ENCODE measurements at regions not wholly inside any gene's neighbourhood (a gene's known extent, or its start where the extent isn't known, plus 50 kb on each side); places are given as distances from the start of the nearest gene placed in this dataset.
"Not testable (repeated sequence)": the region's sequence is repeated elsewhere in the genome, so short reads cannot be mapped to it uniquely, and the experiment has no call there.

DNA sequence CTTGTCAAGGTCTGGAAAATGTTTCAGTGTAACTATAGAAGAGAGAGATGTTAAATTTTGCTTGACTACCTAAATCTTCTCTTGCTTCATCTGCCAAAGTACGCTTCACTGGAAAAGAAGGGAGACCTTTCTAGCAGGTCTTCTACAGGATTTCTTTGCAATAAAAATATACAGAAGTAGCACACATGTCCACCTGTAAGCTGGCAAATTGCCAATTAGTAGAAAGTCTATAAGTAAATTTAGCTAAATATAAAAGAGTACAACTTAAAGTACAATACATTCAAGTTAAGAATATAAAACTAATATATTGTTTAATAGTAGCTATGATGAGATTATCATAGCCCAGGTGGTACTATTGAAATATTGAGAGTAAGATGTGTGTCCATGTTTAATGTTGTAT, 128.5 kb upstream of the EDNRB start:
- TF ChIP-seq CTCF (IDR thresholded peaks at IDR 0.05; ENCODE audit: low read depth, low read length) = no peak
- H3K4me3 ChIP-seq (ENCODE audit: low read depth, low read length) = no peak overlapping the region

DNA sequence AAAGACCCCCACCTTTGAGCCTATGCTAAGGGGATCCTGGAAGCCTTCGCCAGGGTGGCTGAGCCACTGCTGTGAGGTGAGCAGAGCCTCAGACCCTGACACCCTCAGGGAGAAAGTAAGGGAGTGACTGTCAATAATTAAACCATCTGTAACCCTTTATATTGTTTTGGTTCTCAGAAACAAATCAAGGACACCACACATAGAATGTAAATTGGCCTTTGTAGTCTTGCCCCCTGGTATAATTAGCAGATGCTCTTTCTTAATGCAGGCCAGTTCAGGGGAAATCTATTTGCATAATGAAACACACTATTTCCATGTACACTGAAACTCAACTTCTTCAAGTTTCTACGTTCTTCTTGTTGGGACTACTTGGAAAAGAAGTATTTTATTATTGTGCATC, 127.7 kb upstream of the EDNRB start:
- no peak for TF ChIP-seq CTCF (IDR thresholded peaks at IDR 0.05; ENCODE audit: low read depth, low read length)
- no peak overlapping the region for H3K4me3 ChIP-seq (ENCODE audit: low read depth, low read length)

DNA sequence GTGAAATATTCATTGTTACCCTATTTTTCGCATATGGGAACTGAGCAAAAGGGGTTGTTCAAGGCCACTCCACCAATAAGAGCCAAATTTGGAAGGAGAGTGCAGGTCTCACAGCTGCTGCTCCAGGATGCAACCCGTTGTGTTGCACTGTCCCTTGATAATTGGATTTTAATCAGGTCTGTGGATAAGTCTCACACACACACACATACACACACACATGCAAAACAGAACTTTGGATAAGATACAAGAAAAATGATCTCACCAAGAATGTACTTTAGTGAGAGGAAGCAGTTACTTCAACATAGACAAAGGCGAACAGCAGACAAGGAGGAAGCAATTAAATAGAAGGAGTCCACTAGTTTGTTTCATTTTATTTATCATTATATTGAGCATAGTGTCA, 127.3 kb upstream of the EDNRB start:
- H3K4me3 ChIP-seq (ENCODE audit: low read depth, low read length) = no peak overlapping the region
- no peak for TF ChIP-seq CTCF (IDR thresholded peaks at IDR 0.05; ENCODE audit: low read depth, low read length)

- H3K4me3 ChIP-seq (ENCODE audit: low read depth, low read length) = not testable (repeated sequence)
These were observed 122.7 kb upstream of the EDNRB start for GRCh38 chr13:78041366-78041765.

DNA sequence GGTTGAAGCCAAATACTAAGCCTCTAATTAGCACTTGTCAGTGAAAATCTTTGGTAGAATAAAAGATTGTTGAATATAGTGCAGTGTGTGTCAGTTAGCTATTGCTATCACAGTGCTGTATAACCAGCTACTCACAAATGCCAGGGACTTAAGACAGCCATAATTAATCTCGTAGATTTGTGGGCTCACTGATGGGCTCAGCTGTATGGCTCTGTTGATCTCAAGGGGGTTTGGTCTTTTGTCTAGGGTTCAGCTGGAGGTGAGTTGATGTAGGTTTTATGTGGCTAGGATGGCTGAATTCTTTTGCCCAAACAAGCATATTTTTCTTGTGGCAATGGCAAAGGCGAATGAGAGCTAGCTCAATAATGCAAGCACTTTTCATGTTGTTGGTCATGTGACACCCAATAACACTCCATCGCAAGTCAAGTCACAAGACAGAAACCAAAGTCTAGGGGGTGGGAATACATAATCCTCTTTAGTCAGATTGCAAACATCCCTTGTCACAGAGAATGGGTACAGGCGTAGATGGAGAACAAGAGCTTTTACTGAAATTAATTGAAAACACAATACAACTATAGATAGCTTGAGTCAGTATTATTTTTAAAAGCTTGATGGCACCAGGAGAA, 121.7 kb upstream of the EDNRB start:
- no peak for TF ChIP-seq CTCF (IDR thresholded peaks at IDR 0.05; ENCODE audit: low read depth, low read length)
- no peak overlapping the region for H3K4me3 ChIP-seq (ENCODE audit: low read depth, low read length)

DNA sequence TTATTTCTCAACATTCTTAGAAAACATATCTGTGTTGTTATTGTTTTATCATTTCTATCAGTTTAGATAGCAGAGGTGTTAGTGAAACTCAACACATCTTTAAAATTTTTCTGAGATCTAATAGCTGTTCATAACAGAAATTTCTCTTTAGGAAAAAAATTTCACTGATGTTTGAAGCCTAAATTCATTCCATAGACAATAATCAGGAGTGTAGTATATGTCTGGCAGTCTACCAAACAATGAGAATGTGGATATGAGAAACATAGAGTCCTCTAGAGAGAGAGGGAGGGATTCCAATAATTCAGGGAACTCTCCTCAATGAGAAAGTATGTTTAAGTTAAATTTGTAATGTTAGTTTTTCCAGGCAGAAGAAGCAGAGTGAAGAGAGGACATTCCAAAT, 118.2 kb upstream of the EDNRB start:
- TF ChIP-seq CTCF (IDR thresholded peaks at IDR 0.05; ENCODE audit: low read depth, low read length) = no peak
- H3K4me3 ChIP-seq (ENCODE audit: low read depth, low read length) = no peak overlapping the region

DNA sequence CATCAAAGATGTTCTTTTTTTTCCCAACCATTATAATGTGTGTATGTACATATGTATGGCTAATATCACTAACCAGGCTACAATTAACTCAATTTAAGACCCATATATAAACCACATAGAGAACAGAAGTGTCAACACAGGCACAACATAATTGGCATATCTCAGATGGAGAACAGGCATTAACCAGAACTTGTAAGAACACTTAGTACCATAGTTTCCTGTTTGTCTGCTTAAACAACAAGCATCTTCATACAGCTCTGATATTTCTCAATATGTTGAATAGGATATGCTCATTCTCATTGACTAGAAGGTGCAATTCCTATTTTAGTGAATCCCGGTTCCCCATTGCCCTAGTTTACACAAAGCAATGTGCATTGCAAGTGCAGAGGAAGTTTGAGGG, 116.9 kb upstream of the EDNRB start:
- no peak for TF ChIP-seq CTCF (IDR thresholded peaks at IDR 0.05; ENCODE audit: low read depth, low read length)

DNA sequence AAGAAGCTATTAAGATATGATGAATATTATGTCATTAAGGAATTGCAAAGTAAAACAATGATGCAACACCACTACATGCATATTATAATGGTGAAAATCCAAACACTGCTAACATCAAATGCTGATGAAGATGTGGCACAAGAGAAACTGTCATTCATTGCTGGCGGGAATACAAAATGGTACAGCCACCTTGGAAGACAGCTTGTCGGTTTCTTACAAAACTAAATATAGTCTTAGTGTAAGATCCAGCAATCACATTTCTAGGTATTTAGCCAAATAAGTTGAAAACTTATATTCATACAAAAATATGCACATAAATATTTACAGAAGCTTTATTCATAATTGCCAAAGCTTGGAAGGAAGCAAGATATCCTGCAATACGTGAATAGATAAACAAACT, 114.9 kb upstream of the EDNRB start:
- TF ChIP-seq CTCF (IDR thresholded peaks at IDR 0.05; ENCODE audit: low read depth, low read length) = no peak
- H3K4me3 ChIP-seq (ENCODE audit: low read depth, low read length) = no peak overlapping the region

More for the DNA sequence above, 116.9 kb upstream of the EDNRB start:
- no peak overlapping the region for H3K4me3 ChIP-seq (ENCODE audit: low read depth, low read length)

All from WI38 (cell line).